T-cell (primary cell): ENCODE measurements at regions not wholly inside any gene's neighbourhood (a gene's known extent, or its start where the extent isn't known, plus 50 kb on each side); places are given as distances from the start of the nearest gene placed in this dataset.

Experiments used
- ATAC-seq, 4 experiments: fragments of 200-7000 bp in 3 of 4; fragments of 150-1000 bp in 1 of 4; cut with Tn5 transposase; replicated peaks in 1 of 4; 1 replicate in 3 of 4; 2 replicates in 1 of 4; pipeline ENCODE4 v1.10.0; 2021; ENCODE audit warnings: moderate library complexity in 3 of 4, mild to moderate bottlenecking in 2 of 4, moderate number of reproducible peaks in 1 of 4
- CTCF ChIA-PET, 2 donors: fragments of 300-600 bp; sonication (Branson Sonifier 250); formaldehyde crosslinking; loops; one replicate each; lab custom pipeline; 2022; ENCODE audit warnings: antibody characterized with exemption in 2 of 2; lab: Charles Lee
- POLR2A ChIA-PET, 2 donors: fragments of 300-600 bp; sonication (Branson Sonifier 250); formaldehyde crosslinking; loops; one replicate each; lab custom pipeline; 2022; ENCODE audit warnings: antibody characterized with exemption in 2 of 2; lab: Charles Lee
- DNase-seq, 35 experiments: peaks; one replicate each; pipeline versions ENCODE4 v3.0.0 to v3.0.0-alpha.2; 2013 to 2023
- H3K27ac ChIP-seq: one replicate; pipeline ENCODE4 v1.5.1; 2013; ENCODE audit warnings: low read length
- H3K27me3 ChIP-seq, 2 experiments: replicated peaks in 1 of 2; 1 replicate in 1 of 2; 2 replicates in 1 of 2; pipeline versions ENCODE4 v1.6.1 to v1.7.0; 2013; ENCODE audit warnings: low read length in 1 of 2, mixed read lengths in 1 of 2; ENCODE audit not compliant: control insufficient read depth in 2 of 2, insufficient read depth in 2 of 2; ENCODE audit errors: extremely low read depth in 1 of 2
- H3K36me3 ChIP-seq, 2 donors: 1 replicate in 1 of 2; 2 replicates in 1 of 2; pipeline versions ENCODE4 v1.6.1 to v1.7.0; 2013; ENCODE audit warnings: low read length in 1 of 2; ENCODE audit not compliant: control insufficient read depth in 2 of 2, insufficient read depth in 1 of 2; ENCODE audit errors: extremely low read depth in 1 of 2
- H3K4me1 ChIP-seq, 2 experiments: 1 replicate in 1 of 2; 2 replicates in 1 of 2; pipeline versions ENCODE4 v1.6.1 to v1.7.0; 2013; ENCODE audit warnings: low read length in 2 of 2, mixed read lengths in 1 of 2; ENCODE audit not compliant: insufficient read depth in 2 of 2, control insufficient read depth in 1 of 2; ENCODE audit errors: extremely low read depth in 1 of 2
- H3K4me3 ChIP-seq, 2 donors: 1 replicate in 1 of 2; 2 replicates in 1 of 2; pipeline versions ENCODE4 v1.5.1 to v1.7.0; 2013; ENCODE audit warnings: mild to moderate bottlenecking in 2 of 2, low read length in 1 of 2, moderate library complexity in 1 of 2; ENCODE audit not compliant: control insufficient read depth in 1 of 2; ENCODE audit errors: extremely low read depth in 1 of 2
- H3K9me3 ChIP-seq: 2 replicates; pipeline ENCODE4 v1.7.0; 2013
- H3K27ac Mint-ChIP-seq, 2 donors: one replicate each; pipeline ENCODE4 v1.8.0; 2020 to 2021; ENCODE audit warnings: mild to moderate bottlenecking in 2 of 2, mixed read lengths in 2 of 2
- H3K27me3 Mint-ChIP-seq, 2 donors: one replicate each; pipeline ENCODE4 v1.8.0; 2021 to 2022; ENCODE audit warnings: mixed read lengths in 2 of 2
- H3K36me3 Mint-ChIP-seq: one replicate; pipeline ENCODE4 v1.8.0; 2021; ENCODE audit warnings: mixed read lengths
- H3K4me1 Mint-ChIP-seq, 3 donors: one replicate each; pipeline ENCODE4 v1.8.0; 2020 to 2022; ENCODE audit warnings: mixed read lengths in 3 of 3, mild to moderate bottlenecking in 1 of 3
- H3K4me3 Mint-ChIP-seq, 3 donors: one replicate each; pipeline ENCODE4 v1.8.0; 2020 to 2022; ENCODE audit warnings: mild to moderate bottlenecking in 3 of 3, mixed read lengths in 3 of 3, moderate library complexity in 3 of 3
- H3K9me3 Mint-ChIP-seq, 3 donors: one replicate each; pipeline ENCODE4 v1.8.0; 2020 to 2022; ENCODE audit warnings: mixed read lengths in 3 of 3
- WGBS: methylation state at CpG from one replicate; pipeline ENCODE4 v1.1.5; 2013; ENCODE audit warnings: missing lambda C conversion rate; ENCODE audit not compliant: insufficient coverage; 5-methylcytosine and 5-hydroxymethylcytosine counted together

DNA sequence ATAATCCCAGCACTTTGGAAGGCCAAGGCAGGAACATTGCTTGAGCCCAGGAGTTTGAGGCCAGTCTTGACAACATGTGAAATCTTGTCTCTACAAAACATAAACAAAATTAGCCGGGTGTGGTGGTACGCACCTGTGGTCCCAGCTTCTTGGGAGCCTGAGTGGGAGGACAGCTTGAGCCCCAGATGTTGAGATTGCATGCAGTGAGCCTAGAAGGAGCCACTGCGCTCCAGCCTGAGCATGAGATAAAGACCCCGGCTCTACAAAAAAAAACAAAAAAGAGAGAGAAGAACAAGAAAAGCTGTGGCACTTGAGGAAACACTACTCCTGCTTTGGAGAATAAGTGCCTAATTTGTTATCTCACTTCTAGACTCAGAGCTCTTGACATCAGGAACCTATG lies 146.6 kb downstream of the GLUL start:
- Histone ChIP-seq H3K9me3 (no peaks in the 10 kb centered on the region), H3K27me3 (peaks cover 0 to 6% of the 10 kb centered on the region in 2 experiments), H3K4me1 (peaks cover 0 to 2% of the 10 kb centered on the region in 2 experiments), H3K27ac (no peak overlapping the region), H3K36me3 (no peaks in the 10 kb centered on the region), H3K4me3 (no peak overlapping the region)
- no peak overlapping the region for H3K27ac Mint-ChIP-seq
- no peak overlapping the region for H3K4me3 Mint-ChIP-seq
- POLR2A ChIA-PET = no interaction called here
- WGBS = no CpG with 5 or more reads among the region's 4 CpGs
- no peaks in the 10 kb centered on the region for H3K9me3 Mint-ChIP-seq
- H3K4me1 Mint-ChIP-seq = peaks cover 0 to 14% (median 8%) of the 10 kb centered on the region in 3 donors
- no peak for ATAC-seq
- no peak for DNase-seq
- H3K36me3 Mint-ChIP-seq = no peaks in the 10 kb centered on the region
- CTCF ChIA-PET = interaction anchor here in 1 of 2 donors (0.5 to 0.8 kb wide), 2 partner anchors 82 to 164 kb away, joined by 3 read pairs; no protein-coding TSS in a partner anchor
- peaks cover 0 to 12% of the 10 kb centered on the region in 2 donors for H3K27me3 Mint-ChIP-seq

GRCh38 chr1:182244451-182244850 lies 147.1 kb downstream of the GLUL start:
- Histone ChIP-seq H3K4me1 (peaks cover 0 to 2% of the 10 kb centered on the region in 2 experiments), H3K27me3 (peaks cover 0 to 6% of the 10 kb centered on the region in 2 experiments), H3K4me3 (no peak overlapping the region), H3K27ac (no peak overlapping the region), H3K36me3 (no peaks in the 10 kb centered on the region), H3K9me3 (no peaks in the 10 kb centered on the region)
- H3K4me3 Mint-ChIP-seq = no peak overlapping the region
- no peak for DNase-seq
- no peaks in the 10 kb centered on the region for H3K9me3 Mint-ChIP-seq
- no peak overlapping the region for H3K27ac Mint-ChIP-seq
- POLR2A ChIA-PET = interaction anchor here in 1 of 2 donors (0.7 kb wide), 1 partner anchor 28 kb away, joined by 5 read pairs; no protein-coding TSS in a partner anchor
- CTCF ChIA-PET = interaction anchor here in 1 of 2 donors (0.5 kb wide), 1 partner anchor 82 kb away, joined by 3 read pairs; no protein-coding TSS in a partner anchor
- WGBS = no CpG with 5 or more reads among the region's 2 CpGs
- H3K4me1 Mint-ChIP-seq = peaks cover 0 to 14% (median 8%) of the 10 kb centered on the region in 3 donors
- H3K36me3 Mint-ChIP-seq = no peaks in the 10 kb centered on the region
- no peak for ATAC-seq
- peaks cover 0 to 12% of the 10 kb centered on the region in 2 donors for H3K27me3 Mint-ChIP-seq

DNA sequence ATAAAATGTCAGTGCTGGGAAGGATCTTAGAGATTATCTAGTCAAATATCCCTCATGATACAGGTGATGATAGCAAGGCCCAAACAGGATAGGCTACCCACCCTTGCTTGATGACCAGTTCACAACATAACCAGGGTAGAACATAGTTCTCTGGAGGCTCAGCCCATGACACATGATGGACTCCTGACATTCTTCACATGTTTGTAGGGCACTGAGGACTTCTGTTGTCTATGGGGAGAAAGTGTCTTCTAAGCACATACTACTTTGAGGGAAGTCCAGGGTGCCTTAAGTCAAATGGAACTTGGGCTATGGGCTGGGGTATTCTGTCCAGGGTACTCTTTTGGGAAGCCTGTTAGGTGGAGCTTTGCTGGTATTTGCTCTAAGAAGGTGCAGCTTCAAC lies 148.9 kb downstream of the GLUL start:
- Mint-ChIP-seq H3K36me3 (no peaks in the 10 kb centered on the region), H3K27me3 (peaks cover 0 to 12% of the 10 kb centered on the region in 2 donors), H3K27ac (no peak overlapping the region), H3K4me1 (peaks cover 0 to 2% (median 0%) of the 10 kb centered on the region in 3 donors), H3K4me3 (no peak overlapping the region), H3K9me3 (no peaks in the 10 kb centered on the region)
- Histone ChIP-seq H3K9me3 (no peaks in the 10 kb centered on the region), H3K4me3 (no peak overlapping the region), H3K4me1 (no peaks in the 10 kb centered on the region), H3K27ac (no peak overlapping the region), H3K27me3 (peaks cover 0 to 6% of the 10 kb centered on the region in 2 experiments), H3K36me3 (no peaks in the 10 kb centered on the region)
- DNase-seq (no peak), ATAC-seq (no peak)
- ChIA-PET CTCF (no interaction called here), POLR2A (interaction anchor here in 1 of 2 donors (0.6 kb wide), 1 partner anchor 91 kb away, joined by 3 read pairs; no protein-coding TSS in a partner anchor)

DNA sequence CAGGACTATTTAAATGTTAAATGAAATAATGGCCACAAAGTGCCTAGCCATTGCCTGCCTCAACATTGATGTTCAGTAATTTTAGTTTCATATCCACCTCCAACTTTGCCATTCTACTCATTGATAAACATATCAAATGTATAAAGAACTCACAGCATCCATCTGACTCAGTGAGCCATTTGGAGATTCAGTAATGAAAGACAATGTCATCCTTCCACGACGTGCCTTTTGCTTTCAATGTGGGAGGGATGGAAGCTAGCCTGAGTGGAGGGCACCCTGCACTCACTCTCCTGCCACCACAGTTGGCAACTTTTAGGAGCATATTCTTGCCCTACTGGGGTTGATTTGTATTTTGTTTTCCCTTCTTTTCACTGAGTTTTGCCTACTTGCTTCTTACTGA lies 151.5 kb downstream of the GLUL start:
- no CpG with 5 or more reads among the region's 2 CpGs for WGBS
- ATAC-seq (no peak), DNase-seq (no peak)
- H3K4me1 Mint-ChIP-seq = peaks cover 12 to 19% (median 16%) of the 10 kb centered on the region in 3 donors
- peaks cover 0 to 12% of the 10 kb centered on the region in 2 experiments for H3K4me1 ChIP-seq
- POLR2A ChIA-PET = no interaction called here
- H3K36me3 Mint-ChIP-seq = no peaks in the 10 kb centered on the region
- H3K4me3 ChIP-seq = no peak overlapping the region
- H3K27me3 ChIP-seq = peaks cover 0 to 6% of the 10 kb centered on the region in 2 experiments
- CTCF ChIA-PET = no interaction called here
- H3K9me3 ChIP-seq = no peaks in the 10 kb centered on the region
- H3K27ac Mint-ChIP-seq = no peak overlapping the region
- no peaks in the 10 kb centered on the region for H3K36me3 ChIP-seq
- no peak overlapping the region for H3K4me3 Mint-ChIP-seq
- no peak overlapping the region for H3K27ac ChIP-seq
- H3K9me3 Mint-ChIP-seq = no peaks in the 10 kb centered on the region
- peaks cover 0 to 9% of the 10 kb centered on the region in 2 donors for H3K27me3 Mint-ChIP-seq

DNA sequence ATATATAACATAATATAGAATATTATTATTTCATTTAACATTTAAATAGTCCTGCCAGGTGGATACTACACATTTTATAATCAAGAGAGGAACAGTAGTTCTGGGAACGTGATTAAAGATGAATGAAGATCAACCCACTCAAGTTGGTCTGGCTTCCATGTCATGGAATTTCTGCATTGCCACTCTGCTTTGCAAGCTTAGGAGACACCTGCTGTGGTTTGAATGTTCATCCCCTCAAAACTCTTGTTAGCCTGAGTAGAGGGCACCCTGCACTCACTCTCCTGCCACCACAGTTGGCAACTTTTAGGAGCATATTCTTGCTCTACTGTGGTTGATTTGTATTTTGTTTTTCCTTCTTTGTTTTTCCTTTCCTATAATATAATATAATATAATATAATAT lies 153.2 kb downstream of the GLUL start:
- POLR2A ChIA-PET = interaction anchor here in 1 of 2 donors (0.6 kb wide), 1 partner anchor 149 kb away, joined by 3 read pairs; no protein-coding TSS in a partner anchor
- Histone ChIP-seq H3K27me3 (peaks cover 0 to 4% of the 10 kb centered on the region in 2 experiments), H3K4me1 (peaks cover 0 to 12% of the 10 kb centered on the region in 2 experiments), H3K36me3 (no peaks in the 10 kb centered on the region), H3K9me3 (no peaks in the 10 kb centered on the region), H3K27ac (no peak overlapping the region), H3K4me3 (no peak overlapping the region)
- CTCF ChIA-PET = no interaction called here
- 80% methylated on average over 1 of the region's 1 CpG for WGBS
- H3K4me1 Mint-ChIP-seq = peaks cover 14 to 19% (median 17%) of the 10 kb centered on the region in 3 donors
- no peaks in the 10 kb centered on the region for H3K9me3 Mint-ChIP-seq
- peaks cover 0 to 9% of the 10 kb centered on the region in 2 donors for H3K27me3 Mint-ChIP-seq
- H3K4me3 Mint-ChIP-seq = no peak overlapping the region
- DNase-seq = no peak
- H3K36me3 Mint-ChIP-seq = no peaks in the 10 kb centered on the region
- ATAC-seq = no peak
- no peak overlapping the region for H3K27ac Mint-ChIP-seq

- Mint-ChIP-seq H3K27ac (no peak overlapping the region), H3K36me3 (no peaks in the 10 kb centered on the region), H3K4me3 (no peak overlapping the region), H3K9me3 (no peaks in the 10 kb centered on the region), H3K27me3 (peaks cover 0 to 8% of the 10 kb centered on the region in 2 donors), H3K4me1 (peaks cover 14 to 19% (median 17%) of the 10 kb centered on the region in 3 donors)
- ATAC-seq (no peak), DNase-seq (no peak)
- H3K27ac ChIP-seq = no peak overlapping the region
- WGBS = 100% methylated on average over 1 of the region's 3 CpGs
- no peaks in the 10 kb centered on the region for H3K36me3 ChIP-seq
- H3K4me1 ChIP-seq = peaks cover 0 to 12% of the 10 kb centered on the region in 2 experiments
- H3K27me3 ChIP-seq = peaks cover 0 to 4% of the 10 kb centered on the region in 2 experiments
- H3K4me3 ChIP-seq = no peak overlapping the region
- ChIA-PET POLR2A (no interaction called here), CTCF (no interaction called here)
- no peaks in the 10 kb centered on the region for H3K9me3 ChIP-seq
Observed at GRCh38 chr1:182237329-182237728, 154.3 kb downstream of the GLUL start.
